ENCODE measurements at regions not wholly inside any gene's neighbourhood (a gene's known extent, or its start where the extent isn't known, plus 50 kb on each side); places are given as distances from the start of the nearest gene placed in this dataset.

GRCh38 chr9:107737987-107738743, 248.6 kb upstream of the KLF4 start:
- H3K27ac Mint-ChIP-seq (ENCODE audit: low read depth, unreplicated experiment), result peak overlapping the region; percentile 99
- BruUV-seq (replicated peaks), result TSS peak; percentile 84
- H3K9me3 Mint-ChIP-seq (ENCODE audit: unreplicated experiment), result no peaks in the 10 kb centered on the region
- intact Hi-C loops (cut with micrococcal nuclease), result loop anchor here (2.0 to 10.0 kb wide), 4 partner anchors 303 to 737 kb away; no protein-coding TSS in a partner anchor
- ChIA-PET CTCF (interaction anchor here (0.6 to 2.7 kb wide), 8 partner anchors 13 to 828 kb away, joined by 3 to 12 read pairs (median 4); no protein-coding TSS in a partner anchor), POLR2A (interaction anchor here (0.7 to 5.4 kb wide), 21 partner anchors 13 to 1171 kb away, joined by 3 to 69 read pairs (median 5); partner anchors contain the start of gene KLF4)
- H3K27me3 Mint-ChIP-seq (ENCODE audit: insufficient read depth, unreplicated experiment), result no peaks in the 10 kb centered on the region
- no peaks in the 10 kb centered on the region for H3K36me3 Mint-ChIP-seq (ENCODE audit: insufficient read depth, unreplicated experiment)
- peak; percentile 95 for DNase-seq (ENCODE audit: unreplicated experiment)
- TF ChIP-seq CTCF (IDR thresholded peaks at IDR 0.05; ENCODE audit: unreplicated experiment), result no peak
- H3K4me3 Mint-ChIP-seq (ENCODE audit: unreplicated experiment), result peak overlapping the region; percentile 38
- H3K4me1 Mint-ChIP-seq (ENCODE audit: insufficient read depth, unreplicated experiment), result peaks cover 74% of the 10 kb centered on the region

DNA sequence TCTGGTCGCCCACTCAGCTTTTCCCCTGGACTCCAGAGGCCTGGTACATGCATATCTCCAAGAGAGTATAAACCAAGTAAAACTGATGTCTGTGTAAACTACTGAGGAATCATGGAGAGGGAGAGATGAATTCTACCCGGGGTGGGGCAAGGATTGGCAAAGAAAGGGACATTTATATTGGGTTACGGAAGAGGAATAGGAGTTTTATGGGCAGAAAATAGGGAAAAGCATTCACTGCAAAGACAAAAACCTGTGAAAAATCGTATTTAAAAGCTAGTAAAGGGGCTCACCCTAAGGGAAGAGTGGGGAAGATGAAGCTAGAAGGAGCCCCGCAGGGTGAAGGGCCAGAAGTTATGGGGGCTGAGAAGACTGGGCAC, 248.0 kb upstream of the KLF4 start:
- BruUV-seq (replicated peaks), result no TSS peak
- Mint-ChIP-seq H3K27me3 (ENCODE audit: insufficient read depth, unreplicated experiment) (no peaks in the 10 kb centered on the region), H3K4me1 (ENCODE audit: insufficient read depth, unreplicated experiment) (peaks cover 80% of the 10 kb centered on the region), H3K9me3 (ENCODE audit: unreplicated experiment) (no peaks in the 10 kb centered on the region), H3K36me3 (ENCODE audit: insufficient read depth, unreplicated experiment) (no peaks in the 10 kb centered on the region), H3K27ac (ENCODE audit: low read depth, unreplicated experiment) (peak overlapping the region; percentile 99), H3K4me3 (ENCODE audit: unreplicated experiment) (peak overlapping the region; percentile 38)
- ChIA-PET POLR2A (interaction anchor here (0.9 to 5.4 kb wide), 16 partner anchors 13 to 897 kb away, joined by 3 to 69 read pairs (median 7); partner anchors contain the start of gene KLF4), CTCF (interaction anchor here (0.5 to 2.7 kb wide), 10 partner anchors 14 to 1048 kb away, joined by 3 to 12 read pairs (median 4); no protein-coding TSS in a partner anchor)
- DNase-seq (ENCODE audit: unreplicated experiment), result no peak
- intact Hi-C loops (cut with micrococcal nuclease), result loop anchor here (5.0 to 10.0 kb wide), 2 partner anchors 535 to 737 kb away; no protein-coding TSS in a partner anchor
- TF ChIP-seq CTCF (IDR thresholded peaks at IDR 0.05; ENCODE audit: unreplicated experiment), result no peak

DNA sequence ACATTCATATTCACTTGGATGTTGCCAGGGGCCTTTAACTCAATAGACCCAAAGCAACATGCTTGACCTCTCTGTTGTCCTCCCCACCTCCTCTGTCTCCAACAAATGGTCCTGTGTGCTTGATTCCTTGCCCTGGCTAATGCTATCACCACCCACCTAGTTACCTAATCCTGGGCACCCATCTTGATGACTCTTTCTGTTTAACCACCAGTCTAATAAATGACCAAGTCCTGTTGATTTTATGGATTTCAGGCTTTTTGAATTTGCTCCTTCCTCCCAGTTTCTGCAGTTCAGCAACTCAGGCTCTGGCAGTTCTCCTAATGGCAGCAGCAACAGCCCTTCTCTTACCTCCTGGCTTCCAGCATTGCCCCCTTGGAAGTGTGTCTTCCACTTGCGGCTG, 246.3 kb upstream of the KLF4 start:
- no peak overlapping the region for H3K4me3 Mint-ChIP-seq (ENCODE audit: unreplicated experiment)
- no TSS peak for BruUV-seq (replicated peaks)
- peaks cover 84% of the 10 kb centered on the region for H3K4me1 Mint-ChIP-seq (ENCODE audit: insufficient read depth, unreplicated experiment)
- POLR2A ChIA-PET, result interaction anchor here (1.1 to 5.4 kb wide), 3 partner anchors 15 to 318 kb away, joined by 3 to 69 read pairs (median 34); no protein-coding TSS in a partner anchor
- H3K9me3 Mint-ChIP-seq (ENCODE audit: unreplicated experiment), result no peaks in the 10 kb centered on the region
- DNase-seq (ENCODE audit: unreplicated experiment), result no peak
- H3K27me3 Mint-ChIP-seq (ENCODE audit: insufficient read depth, unreplicated experiment), result no peaks in the 10 kb centered on the region
- CTCF ChIA-PET, result interaction anchor here (0.6 to 0.7 kb wide), 2 partner anchors 151 to 392 kb away, joined by 3 read pairs; no protein-coding TSS in a partner anchor
- H3K27ac Mint-ChIP-seq (ENCODE audit: low read depth, unreplicated experiment), result peak overlapping the region; percentile 99
- intact Hi-C loops (cut with micrococcal nuclease), result loop anchor here (5.0 to 10.0 kb wide), 2 partner anchors 536 to 739 kb away; no protein-coding TSS in a partner anchor
- H3K36me3 Mint-ChIP-seq (ENCODE audit: insufficient read depth, unreplicated experiment), result no peaks in the 10 kb centered on the region
- no peak for TF ChIP-seq CTCF (IDR thresholded peaks at IDR 0.05; ENCODE audit: unreplicated experiment)
